NCI-H82 treated with DMSO at 0.1 percent for 48 hours (cell line): ENCODE measurements at regions not wholly inside any gene's neighbourhood (a gene's known extent, or its start where the extent isn't known, plus 50 kb on each side); places are given as distances from the start of the nearest gene placed in this dataset.
"Not testable (repeated sequence)": the region's sequence is repeated elsewhere in the genome, so short reads cannot be mapped to it uniquely, and the experiment has no call there.

Source experiments
- DNase-seq: peaks from one replicate; lab custom pipeline; 2025; ENCODE audit not compliant: unreplicated experiment; lab: John Stamatoyannopoulos, UW

DNA sequence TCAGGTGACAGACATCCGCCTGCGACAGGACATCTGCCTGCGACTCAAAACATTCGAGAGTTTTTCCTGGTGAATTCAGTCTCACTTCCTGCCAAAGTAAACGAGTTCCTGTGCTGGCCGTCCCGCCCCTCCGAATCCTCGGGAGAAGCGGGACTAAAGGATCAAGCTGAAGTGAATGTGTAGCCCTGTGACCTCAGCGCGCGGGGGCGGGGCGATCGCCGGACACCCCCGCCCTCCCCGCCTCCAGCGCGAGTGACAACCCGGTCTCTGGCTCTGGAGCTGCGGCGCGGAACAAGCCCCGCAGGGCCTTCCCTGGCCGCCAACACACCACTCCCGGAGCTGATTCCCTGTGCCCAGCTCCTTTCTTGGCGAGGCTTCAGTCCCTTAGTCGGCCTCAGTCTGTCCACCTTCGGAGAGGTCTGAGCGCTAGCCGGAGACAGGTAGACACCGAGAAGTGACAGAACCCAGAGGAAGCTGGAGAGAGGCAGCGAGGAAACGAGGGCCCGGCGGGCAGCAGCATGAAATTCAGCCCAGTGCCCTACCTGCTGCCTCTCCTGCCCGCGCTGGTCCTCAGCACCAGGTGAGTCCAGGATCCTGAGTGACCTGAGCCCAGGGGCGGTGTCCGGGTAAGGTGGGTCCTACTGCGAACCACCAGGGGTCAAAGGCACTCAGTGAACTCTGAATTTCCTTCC, 766.4 kb upstream of the LUZP2 start:
- no peak for DNase-seq

- no peak for DNase-seq
Observed at GRCh38 chr11:23732026-23732425, 764.8 kb upstream of the LUZP2 start.

DNA sequence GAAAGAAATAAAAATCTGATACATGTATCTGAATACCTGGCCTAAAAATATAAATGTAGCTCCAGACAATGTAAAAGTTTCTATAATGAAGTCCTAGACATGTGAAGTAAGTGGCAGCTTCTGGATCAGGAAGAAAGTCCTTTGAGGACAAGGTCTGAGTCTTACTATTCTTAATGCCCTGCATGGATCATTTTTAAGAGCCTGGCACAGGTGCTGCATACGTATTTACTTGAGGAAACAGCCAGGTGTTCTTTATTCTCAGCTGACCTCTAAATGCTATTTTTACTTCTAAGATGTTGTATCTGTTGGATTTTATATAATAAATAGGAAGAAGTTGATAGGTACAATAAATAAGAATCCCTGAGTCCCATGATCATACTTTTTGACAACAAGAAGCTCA, 750.0 kb upstream of the LUZP2 start:
- no peak for DNase-seq

DNA sequence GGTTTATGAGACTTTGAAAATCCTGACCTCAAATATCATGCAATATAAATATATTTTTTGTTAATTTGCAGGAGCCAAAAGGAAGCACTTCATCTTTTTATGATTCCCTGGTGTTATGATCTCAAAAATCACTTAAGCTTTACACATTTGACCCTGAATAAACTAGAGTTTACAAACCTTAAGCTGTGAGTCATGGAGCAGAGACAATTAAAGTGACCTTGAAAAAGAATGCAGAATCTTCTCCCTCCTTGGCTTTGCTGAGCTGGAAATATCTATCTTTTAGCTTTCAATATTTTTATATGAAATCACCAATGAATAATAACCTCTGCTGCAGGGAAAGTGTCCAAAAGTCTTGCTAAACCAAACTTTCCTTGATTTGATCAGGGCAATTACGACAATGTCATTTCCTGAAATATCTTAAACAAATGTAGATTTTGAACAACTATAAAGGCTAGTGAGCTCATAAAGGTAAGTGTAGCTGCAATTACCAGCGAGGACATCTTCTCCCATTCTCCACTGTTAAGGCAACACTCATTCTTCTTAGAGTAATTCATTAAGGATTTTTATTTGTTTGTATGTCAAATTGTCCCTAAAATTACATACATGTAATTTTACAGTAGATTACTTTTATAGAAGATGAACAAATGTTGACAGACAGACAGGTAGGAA, 747.0 kb upstream of the LUZP2 start:
- no peak for DNase-seq

DNA sequence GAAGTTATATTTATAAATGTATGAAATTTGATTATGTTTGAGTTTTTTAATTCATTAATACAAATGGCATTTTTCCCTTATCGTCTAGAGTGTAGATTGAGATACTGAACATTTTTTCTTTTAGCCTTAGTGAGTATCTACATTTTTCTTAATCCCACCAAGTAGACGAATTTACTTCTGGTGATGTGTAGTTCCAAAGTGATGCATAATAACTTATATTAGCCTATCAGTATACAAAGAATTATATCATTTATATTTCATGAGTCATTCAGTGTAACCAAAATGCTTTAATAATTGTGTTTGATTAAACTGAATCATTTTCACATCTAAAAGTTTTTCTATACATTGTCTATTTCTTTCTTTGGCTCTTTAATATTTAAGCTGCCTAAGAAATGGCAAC, 745.6 kb upstream of the LUZP2 start:
- DNase-seq: no peak

GRCh38 chr11:23755076-23755475, 741.8 kb upstream of the LUZP2 start:
- DNase-seq: no peak

DNA sequence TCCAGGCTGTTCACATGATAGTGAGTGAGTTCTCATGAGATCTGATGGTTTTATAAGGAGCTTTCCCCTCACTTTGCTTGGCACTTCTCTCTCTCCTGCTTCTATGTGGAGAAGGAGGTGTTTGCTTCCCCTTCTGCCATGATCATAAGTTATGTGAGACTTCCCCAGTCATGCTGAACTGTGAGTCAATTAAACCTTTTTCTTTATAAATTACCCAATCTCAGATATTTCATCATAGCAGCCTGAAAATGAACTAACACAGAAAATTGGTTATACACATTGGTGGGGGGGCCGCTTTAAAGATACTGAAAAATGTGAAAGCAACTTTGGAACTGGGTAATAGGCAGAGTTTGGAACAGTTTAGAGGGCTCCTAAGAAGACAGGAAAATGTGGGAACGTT, 741.1 kb upstream of the LUZP2 start:
- no peak for DNase-seq

DNA sequence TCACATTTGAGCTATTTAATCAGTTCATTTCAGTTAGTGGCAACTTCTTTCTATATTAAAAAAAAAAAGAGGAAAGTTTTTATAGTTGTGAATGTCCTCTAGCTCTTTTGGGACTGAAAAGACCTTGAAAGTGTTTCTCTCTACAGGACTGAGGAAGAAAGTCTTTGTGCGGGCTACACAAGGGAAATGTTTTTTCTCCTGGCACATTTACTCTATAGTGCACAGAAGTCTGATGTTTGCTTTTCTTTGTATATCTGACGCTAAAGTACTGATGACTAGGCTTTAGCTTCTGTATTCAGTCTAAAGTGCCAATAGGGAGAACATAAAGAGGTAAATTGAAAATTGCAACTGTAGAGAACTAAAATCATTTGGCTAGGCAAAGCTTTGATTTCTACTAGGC, 737.4 kb upstream of the LUZP2 start:
- DNase-seq: no peak

DNA sequence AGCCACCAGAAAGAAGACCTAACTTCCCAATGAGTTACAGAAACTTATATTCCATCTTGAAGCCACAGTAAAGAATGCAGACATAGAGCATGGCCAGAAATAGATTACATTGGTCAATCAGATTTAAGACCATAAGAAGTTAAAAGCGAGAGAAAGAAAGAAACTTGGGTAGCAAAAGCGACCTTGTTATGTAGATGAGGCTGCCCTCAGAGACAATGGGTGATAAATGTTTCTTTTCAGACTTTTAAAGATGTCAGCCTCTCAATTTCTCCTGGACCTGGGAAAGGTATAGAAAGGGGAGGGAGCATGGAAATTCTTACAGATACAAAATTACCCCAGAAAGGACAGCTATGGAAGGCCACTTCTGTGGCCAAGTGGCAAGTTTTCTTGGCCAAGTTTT, 732.6 kb upstream of the LUZP2 start:
- no peak for DNase-seq

- DNase-seq: no peak
Observed at GRCh38 chr11:23765682-23766252, 731.1 kb upstream of the LUZP2 start.

DNA sequence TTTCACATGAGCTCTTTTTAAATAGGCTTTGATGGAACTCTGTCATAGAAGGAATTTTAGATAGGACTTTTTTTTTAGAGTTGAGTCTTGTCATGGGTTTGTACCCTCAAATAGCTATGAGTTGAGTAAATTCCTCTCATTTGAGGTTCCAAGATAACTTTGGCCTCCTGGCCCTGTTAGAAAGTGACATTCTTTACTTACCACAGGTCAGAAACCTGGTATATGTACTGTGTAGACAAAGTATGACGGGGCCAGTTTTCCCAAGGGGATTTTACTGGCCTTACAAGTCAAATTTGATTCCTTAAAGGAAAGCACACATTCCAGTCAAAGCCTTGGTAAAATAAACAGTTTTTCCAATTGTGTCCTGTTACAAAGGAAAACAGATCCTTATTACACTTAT, 729.3 kb upstream of the LUZP2 start:
- no peak for DNase-seq

- DNase-seq: no peak
Observed at GRCh38 chr11:23769214-23769613, 727.6 kb upstream of the LUZP2 start.

DNA sequence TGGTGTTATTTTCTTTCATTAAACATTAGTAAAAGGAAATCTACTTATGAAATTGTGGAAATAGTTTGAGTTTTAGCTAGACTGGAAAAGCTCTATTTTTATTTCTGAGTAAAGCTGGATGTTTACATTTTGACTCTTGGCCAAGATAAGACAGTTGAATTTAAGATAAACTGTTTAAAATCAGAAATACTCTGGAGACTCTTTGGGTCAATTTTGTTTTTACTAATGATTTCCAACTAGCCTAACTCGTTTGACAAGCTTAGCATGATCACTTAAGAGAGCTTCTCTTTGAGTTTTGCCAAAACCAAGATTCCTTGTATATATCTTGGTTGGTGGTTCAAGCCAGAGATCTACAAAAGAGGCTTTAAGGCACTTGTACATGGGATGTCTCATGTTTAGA, 724.8 kb upstream of the LUZP2 start:
- DNase-seq: no peak

GRCh38 chr11:23778971-23779370, 717.9 kb upstream of the LUZP2 start:
- DNase-seq: no peak

DNA sequence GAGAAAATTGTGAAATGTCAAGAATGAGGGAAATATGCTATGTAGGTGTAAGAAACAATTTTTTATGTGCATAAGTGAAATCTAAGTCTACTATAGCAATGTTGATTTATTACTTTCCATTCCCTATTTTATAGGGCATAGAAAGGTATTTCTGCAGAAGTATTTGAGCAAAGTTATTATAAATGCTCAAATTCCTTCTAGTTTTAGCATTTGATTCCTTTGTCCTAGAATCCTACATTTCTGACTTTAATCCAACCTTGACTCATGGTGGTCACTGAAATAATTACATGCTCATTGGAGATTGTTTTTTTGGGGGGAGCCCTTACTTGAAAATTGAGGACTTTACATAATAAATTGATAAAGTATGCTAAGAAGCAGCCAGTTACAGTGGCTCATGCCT, 716.6 kb upstream of the LUZP2 start:
- no peak for DNase-seq

GRCh38 chr11:23781803-23782560, 714.9 kb upstream of the LUZP2 start:
- no peak for DNase-seq

- DNase-seq: not testable (repeated sequence)
Observed at GRCh38 chr11:23786974-23787373, 709.9 kb upstream of the LUZP2 start.

GRCh38 chr11:23789200-23789853, 707.5 kb upstream of the LUZP2 start:
- no peak for DNase-seq

- DNase-seq: no peak
Observed at GRCh38 chr11:23789938-23790371, 706.9 kb upstream of the LUZP2 start.

DNA sequence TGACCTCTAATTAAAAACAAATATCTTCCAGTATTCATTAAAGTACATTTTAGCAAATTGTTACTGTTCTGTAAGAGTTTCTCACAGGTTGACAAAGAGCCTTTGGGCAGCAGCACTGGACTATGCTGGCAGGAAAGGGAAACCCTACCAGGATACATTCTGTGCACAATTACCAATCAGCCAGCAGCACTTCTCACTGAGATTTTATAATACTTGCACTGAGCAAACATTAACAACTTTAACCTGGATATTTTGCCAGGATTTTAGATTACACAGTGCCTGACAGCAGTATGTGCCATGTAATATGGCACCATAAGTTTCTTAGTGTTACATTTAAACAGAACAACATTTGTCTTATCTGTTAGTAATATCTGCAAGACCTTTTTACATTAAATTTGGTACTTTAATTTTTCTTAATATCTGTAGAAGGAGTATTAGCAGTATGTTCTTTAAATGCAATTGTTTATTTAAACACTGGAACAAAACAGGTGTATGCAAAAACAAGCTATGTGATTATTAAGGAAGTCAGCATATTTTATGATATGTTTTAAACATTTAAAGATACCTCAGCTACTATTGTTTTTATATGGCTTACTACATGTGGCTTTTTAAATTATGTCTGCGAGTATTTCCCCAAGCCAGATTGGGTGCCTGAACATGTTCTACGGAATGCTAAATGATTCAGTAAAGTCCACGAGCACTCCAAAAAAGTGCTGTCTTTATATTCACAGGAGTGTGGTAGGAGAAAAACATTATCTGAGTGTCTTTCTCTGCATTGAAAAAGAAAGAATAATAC, 699.0 kb upstream of the LUZP2 start:
- DNase-seq: no peak
